MG63 (cell line): ENCODE measurements at regions not wholly inside any gene's neighbourhood (a gene's known extent, or its start where the extent isn't known, plus 50 kb on each side); places are given as distances from the start of the nearest gene placed in this dataset.

ENCODE experiments used
- DNase-seq: peaks from one replicate; pipeline ENCODE4 v3.0.0-alpha.2; 2020
- H3K27me3 ChIP-seq: fragments of 250-450 bp; sonication (Bioruptor Pico); 2 replicates; pipeline ENCODE4 v1.5.1; 2020; ENCODE audit warnings: mild to moderate bottlenecking, moderate library complexity
- H3K36me3 ChIP-seq: fragments of 250-450 bp; sonication (Bioruptor Pico); 2 replicates; pipeline ENCODE4 v1.5.1; 2020; ENCODE audit warnings: mild to moderate bottlenecking, moderate library complexity
- H3K4me3 ChIP-seq: fragments of 250-450 bp; sonication (Bioruptor Pico); 2 replicates; pipeline ENCODE4 v1.5.1; 2020; ENCODE audit warnings: mild to moderate bottlenecking, moderate library complexity
- H3K9me3 ChIP-seq: fragments of 250-450 bp; sonication (Bioruptor Pico); 2 replicates; pipeline ENCODE4 v1.5.1; 2020; ENCODE audit warnings: mild to moderate bottlenecking, moderate library complexity

DNA sequence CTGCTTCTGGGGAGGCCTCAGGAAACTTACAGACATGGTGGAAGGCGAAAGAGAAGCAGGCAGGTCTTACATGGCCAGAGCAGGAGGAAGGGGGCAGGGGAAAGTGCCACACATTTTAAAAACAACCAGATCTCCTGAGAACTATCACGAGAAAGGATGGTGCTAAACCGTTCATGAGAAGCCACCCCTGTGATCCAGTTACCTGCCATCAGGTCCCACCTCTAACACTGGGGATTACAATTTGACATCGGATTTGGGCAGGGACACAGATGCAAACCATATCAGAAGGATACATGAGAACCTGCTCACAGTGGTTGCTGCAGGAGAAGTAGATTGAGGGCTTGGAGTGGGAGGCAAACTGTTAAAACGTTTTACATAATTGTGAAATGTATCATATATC, 152.2 kb downstream of the ADAMTS15 start:
- Histone ChIP-seq H3K4me3 (no peak overlapping the region), H3K9me3 (no peaks in the 10 kb centered on the region), H3K36me3 (no peaks in the 10 kb centered on the region), H3K27me3 (no peaks in the 10 kb centered on the region)
- no peak for DNase-seq

DNA sequence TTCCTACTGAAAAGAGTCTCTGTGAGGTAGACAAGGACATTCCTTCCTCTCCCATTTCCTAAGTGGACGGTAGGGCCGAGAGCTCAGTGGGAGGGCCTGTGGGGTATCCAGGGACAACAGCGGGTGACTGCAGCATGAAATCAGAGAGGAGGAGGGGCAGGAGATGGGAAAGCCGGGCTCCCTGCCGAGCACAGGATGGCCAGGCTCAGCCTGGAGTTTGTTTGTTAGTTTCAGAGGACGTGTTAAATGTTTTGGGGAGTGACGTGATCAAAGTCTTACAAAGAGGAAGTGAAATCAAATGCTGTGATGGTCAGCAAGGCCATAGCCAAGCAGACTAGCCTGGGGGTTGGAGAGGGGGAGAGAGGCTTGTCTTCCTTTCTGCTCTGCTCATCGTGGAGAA, 152.7 kb downstream of the ADAMTS15 start:
- Histone ChIP-seq H3K27me3 (no peaks in the 10 kb centered on the region), H3K36me3 (no peaks in the 10 kb centered on the region), H3K9me3 (no peaks in the 10 kb centered on the region), H3K4me3 (no peak overlapping the region)
- no peak for DNase-seq

DNA sequence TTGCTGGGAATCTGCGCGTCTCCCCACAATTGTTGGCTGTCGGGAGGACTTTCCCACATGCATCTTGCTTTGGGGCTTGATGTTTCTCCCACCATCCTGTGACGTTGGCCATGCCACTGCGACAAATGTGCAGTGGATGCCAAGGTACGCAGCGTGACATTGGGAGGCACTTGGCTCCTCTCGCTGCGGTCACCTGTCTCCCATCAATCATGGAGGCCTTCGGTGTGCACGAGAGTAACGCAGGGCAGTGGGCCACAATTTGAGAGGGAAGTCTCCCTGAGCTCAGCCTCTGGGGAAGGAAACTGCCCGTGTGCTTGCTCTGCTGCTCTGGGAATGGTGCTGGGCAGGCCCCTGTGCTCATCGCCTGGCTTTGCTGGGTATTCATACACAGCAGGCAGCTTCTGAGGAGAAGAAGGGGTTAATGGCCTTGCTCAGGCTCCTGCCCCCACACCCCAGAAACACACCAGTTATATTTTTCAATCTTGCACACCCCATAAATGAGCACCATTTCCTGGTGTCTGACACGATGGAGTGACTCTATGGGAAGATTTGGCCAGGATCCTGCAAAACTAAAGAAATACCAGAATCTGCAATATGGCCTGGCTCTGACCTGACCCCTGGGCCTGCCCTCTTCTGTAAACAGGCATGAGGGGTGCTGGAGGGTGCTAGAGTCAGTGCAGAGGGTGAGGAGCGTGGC, 153.5 kb downstream of the ADAMTS15 start:
- DNase-seq, result no peak
- Histone ChIP-seq H3K27me3 (no peaks in the 10 kb centered on the region), H3K4me3 (no peak overlapping the region), H3K9me3 (no peaks in the 10 kb centered on the region), H3K36me3 (no peaks in the 10 kb centered on the region)

DNA sequence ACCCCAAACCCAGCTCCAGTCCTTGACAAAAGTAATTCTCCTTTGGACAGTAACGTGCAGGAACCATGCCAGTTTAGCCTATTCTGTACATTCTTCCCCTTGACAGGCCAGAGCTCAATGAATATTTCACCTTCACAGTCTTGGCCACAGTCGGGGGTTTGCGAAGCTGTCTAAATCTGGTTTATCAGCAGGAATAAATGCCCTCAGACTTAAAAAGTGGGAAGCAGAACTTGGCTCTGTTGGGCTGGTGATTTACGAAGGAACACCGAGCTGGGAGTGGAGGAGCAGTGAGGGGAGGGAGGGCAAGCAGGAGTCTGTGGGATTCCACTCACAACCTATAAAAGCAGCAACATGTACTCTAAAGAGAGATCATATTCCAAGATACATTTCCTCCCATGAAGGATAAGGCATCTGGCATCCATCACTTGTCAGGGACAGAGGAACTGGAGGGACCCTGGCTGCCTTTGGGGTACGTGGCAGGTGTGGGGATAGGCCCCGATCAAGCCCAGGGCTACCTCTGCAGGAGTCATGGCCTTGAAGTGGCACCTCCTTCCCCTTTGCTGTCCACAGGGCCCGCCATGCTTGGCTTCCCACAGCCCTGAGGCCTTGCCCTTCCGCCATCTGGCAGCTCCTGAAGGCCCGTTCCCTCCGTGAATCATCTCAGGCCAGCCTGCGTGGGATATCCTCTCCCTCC, 154.3 kb downstream of the ADAMTS15 start:
- no peak for DNase-seq
- Histone ChIP-seq H3K4me3 (no peak overlapping the region), H3K9me3 (no peaks in the 10 kb centered on the region), H3K36me3 (no peaks in the 10 kb centered on the region), H3K27me3 (no peaks in the 10 kb centered on the region)

DNA sequence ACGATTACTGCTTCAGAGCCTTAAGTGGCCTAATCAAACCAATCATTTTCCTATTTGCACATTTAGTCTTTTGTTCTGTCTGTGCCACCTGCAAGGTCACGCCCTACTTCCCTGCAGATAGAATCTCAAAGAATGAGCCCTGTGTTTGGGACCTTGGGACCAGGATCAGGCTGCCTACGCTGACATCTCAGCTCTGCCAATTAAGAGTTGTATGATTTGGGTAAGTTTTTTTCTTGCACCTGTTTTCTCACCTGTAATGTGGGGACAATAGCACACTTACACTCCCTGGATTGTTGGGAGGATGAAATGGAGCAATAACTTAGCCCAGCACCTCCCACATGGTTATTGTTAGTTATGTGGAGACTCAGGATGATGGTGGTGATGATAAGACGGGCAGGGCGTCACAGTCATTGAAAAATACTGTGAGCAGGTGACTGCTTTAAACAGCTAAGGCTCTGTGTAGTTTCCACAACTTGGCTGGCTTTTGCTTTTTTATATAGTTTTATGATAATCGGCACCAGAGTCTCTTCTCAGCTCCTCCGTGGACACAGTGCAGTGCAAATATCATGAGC, 155.0 kb downstream of the ADAMTS15 start:
- H3K4me3 ChIP-seq, result no peak overlapping the region
- no peaks in the 10 kb centered on the region for H3K36me3 ChIP-seq
- H3K27me3 ChIP-seq, result no peaks in the 10 kb centered on the region
- DNase-seq, result no peak
- H3K9me3 ChIP-seq, result no peaks in the 10 kb centered on the region

DNA sequence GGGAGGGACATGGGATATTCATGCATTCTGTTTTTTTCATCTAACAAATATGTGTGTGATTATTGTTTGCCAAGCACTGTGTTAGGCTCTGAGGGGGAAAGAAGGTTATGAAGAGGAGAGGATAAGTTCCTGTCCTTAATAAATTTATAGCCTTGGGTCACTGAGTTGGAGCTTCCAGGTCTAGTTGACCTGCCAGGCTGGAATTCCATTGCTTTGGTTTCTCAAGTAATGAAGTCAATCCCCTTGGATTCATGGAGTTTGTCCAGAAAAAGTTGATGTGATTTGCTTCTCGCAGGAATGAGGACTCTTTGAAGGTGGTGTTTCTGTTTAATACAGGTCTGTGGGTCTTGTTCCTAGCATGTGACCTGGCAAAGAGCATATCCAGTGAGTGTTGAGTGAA, 156.2 kb downstream of the ADAMTS15 start:
- no peaks in the 10 kb centered on the region for H3K36me3 ChIP-seq
- H3K9me3 ChIP-seq, result no peaks in the 10 kb centered on the region
- no peak for DNase-seq
- no peak overlapping the region for H3K4me3 ChIP-seq
- no peaks in the 10 kb centered on the region for H3K27me3 ChIP-seq

DNA sequence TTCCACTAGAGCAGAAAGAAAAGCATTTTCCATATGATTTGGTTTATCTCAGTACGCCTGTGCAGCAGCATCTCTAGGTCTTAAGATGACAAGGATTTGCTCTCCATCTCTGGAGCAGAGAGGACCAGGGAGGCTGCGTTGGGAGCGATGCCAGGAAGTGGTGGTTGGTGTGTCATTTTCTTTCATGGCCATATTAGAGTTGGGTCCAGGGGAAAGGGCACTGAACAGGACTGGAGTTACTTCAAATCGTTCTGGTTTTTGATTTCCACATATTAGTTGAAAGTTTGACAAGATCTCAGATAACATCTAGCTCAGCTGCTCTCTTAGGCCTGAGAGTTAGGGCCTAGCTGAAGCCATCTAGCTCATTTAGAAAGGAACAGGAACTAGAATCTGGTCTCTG, 157.7 kb downstream of the ADAMTS15 start:
- H3K27me3 ChIP-seq, result no peaks in the 10 kb centered on the region
- no peaks in the 10 kb centered on the region for H3K9me3 ChIP-seq
- no peaks in the 10 kb centered on the region for H3K36me3 ChIP-seq
- no peak overlapping the region for H3K4me3 ChIP-seq
- no peak for DNase-seq

DNA sequence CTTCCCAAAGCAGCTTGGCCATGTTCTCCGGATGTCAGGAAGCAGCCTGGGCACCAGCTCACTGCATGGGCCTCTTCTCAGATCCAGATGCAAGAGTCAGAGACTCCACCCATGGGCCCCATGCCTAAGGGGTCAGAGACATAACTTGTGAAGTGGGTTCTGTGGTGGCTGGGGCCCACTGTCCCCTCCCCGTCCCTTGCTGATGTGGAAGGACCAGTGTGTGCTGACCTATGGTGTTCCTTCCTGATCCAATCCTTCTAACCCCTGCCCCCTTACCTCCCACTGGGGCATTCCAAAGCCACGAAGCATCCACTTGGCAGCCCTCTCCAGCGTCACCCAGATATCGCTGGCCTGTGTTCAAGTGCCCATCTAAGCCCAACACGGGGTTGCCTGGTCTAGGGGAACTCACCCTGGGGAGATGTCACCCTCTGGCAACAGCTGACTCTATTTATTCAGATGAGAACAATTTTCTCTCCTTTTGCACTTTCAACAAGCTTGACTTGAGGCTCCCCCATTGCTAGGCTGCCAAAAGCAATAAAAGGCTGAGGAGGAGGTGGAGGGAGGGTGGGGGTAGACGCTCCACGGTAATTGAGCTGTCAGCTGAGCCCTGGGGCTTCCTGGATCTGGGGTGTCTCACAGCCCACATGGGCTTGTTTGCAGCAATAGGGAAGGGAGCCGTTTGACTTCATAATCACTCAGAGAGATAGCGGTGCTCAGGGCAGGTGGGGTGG, 158.5 kb downstream of the ADAMTS15 start:
- DNase-seq, result peak; percentile 63
- Histone ChIP-seq H3K36me3 (no peaks in the 10 kb centered on the region), H3K27me3 (no peaks in the 10 kb centered on the region)

DNA sequence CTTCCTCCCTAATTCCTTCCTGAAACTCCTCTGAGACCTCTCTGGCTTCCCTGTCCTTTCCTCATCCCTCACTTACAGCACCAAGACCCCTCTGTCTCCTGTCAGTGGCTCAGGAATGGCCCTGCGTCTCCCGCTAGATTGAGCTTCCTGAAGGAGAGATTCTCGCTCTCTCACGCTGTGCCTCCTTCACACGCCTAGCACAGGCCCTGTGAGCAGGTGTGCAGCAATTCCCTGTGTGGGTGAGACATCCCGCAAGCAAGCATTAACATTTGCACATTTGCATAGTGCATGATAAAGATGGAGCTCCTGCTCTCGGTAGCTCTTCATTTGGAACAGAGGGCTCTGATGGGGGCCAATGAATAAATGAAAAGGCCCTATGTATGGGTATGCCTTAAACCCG, 159.8 kb downstream of the ADAMTS15 start:
- no peaks in the 10 kb centered on the region for H3K36me3 ChIP-seq
- DNase-seq, result no peak
- no peaks in the 10 kb centered on the region for H3K27me3 ChIP-seq
- no peak overlapping the region for H3K4me3 ChIP-seq
- no peaks in the 10 kb centered on the region for H3K9me3 ChIP-seq

More for the DNA sequence above, 158.5 kb downstream of the ADAMTS15 start:
- Histone ChIP-seq H3K9me3 (no peaks in the 10 kb centered on the region), H3K4me3 (no peak overlapping the region)

DNA sequence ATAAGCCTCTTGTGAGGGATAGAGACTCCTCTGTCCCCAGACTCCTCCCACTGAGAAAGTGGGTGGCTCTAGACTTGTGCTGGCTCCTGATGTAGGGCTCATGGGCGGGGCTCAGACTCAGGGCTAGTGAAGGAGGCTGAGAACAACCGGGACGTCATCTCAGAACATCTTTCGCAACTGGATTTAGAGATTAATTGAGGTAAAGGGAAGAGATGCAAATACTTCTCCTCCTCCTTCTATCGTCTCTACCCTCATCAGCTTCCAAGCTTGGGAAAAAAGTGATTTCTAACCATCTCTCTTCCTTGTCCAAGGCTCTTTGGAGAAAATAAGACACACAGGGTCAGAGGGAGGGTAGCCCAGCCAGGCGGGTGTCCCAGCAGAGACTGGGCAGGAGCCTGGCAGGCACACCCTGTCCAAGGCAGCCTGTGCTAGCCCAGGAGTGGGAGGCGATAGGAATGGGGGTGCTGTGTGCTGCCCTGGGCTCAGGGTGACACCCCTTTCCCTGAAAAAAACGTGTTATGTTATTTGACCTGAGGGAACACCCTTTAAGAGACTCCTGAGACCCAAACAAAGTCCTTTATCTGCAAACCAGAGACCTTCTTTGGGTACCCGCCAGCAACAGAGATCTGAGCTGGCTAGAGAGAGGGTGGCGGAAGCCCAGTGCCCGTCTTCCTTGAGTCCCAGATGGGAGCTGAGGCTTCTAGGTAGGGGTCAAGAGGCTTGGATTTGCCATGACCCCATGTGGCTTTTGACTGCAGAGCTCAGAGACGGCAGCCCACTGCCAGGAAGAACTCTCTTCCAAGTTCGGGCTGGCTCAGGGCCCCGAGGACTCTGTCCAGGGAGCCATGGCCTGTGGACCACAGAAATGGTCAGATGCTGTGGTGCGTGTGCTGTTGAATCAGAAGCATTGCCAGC, 160.9 kb downstream of the ADAMTS15 start:
- Histone ChIP-seq H3K36me3 (no peaks in the 10 kb centered on the region), H3K9me3 (no peaks in the 10 kb centered on the region), H3K4me3 (no peak overlapping the region), H3K27me3 (no peaks in the 10 kb centered on the region)
- peak; percentile 97 for DNase-seq

DNA sequence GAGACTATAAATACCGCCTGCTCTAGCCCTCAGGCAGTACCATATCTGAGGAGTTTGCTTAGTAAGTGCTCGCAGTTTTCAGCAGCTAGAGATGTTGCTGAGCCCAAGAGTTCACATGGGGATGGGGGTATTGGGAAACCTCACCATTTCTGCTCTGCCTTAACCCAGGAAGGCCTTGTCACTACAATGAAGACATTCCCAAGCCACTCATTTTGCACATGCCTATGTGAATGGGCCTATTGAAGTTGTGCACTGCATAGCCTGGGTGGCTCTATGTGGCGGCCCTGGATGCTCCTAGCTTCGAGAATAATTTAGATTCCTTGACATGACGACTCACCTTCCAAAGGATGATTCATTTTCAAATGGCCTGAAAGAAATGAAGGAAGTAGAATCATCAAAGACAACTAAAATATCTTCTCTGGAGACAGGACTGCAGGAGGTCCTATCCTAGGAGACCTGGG, 163.4 kb downstream of the ADAMTS15 start:
- H3K4me3 ChIP-seq, result no peak overlapping the region
- peak; percentile 42 for DNase-seq

DNA sequence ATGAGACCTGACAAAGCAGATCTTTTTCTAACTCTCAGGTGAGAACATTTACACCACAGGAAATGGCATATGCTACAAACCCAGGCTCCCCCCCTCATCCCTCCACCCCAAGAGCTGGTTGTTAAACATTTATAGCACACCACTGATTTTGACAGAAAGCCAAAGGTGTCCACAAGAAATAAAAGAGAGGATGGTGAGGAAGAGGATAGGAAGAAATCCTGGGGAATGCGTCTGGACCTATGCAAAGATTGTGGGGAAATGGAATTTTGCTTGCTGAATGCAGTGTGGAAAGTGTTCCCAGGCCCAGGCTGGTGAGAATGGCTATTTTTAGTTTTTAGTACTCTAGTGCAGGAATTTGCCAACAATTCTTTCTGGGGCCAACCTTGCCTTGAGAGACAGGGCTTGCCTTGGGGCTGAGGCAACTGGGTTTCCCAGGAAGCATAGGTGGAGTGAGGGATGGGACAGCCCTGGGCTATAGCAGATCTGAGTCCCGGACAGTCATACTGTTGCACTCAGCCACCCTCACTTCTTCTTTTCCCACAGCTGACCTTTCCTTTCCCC, 163.9 kb downstream of the ADAMTS15 start:
- no peaks in the 10 kb centered on the region for H3K9me3 ChIP-seq
- no peak for DNase-seq
- no peaks in the 10 kb centered on the region for H3K36me3 ChIP-seq
- no peaks in the 10 kb centered on the region for H3K27me3 ChIP-seq
- no peak overlapping the region for H3K4me3 ChIP-seq

More for the DNA sequence above, 163.4 kb downstream of the ADAMTS15 start:
- Histone ChIP-seq H3K27me3 (no peaks in the 10 kb centered on the region), H3K9me3 (no peaks in the 10 kb centered on the region), H3K36me3 (no peaks in the 10 kb centered on the region)

DNA sequence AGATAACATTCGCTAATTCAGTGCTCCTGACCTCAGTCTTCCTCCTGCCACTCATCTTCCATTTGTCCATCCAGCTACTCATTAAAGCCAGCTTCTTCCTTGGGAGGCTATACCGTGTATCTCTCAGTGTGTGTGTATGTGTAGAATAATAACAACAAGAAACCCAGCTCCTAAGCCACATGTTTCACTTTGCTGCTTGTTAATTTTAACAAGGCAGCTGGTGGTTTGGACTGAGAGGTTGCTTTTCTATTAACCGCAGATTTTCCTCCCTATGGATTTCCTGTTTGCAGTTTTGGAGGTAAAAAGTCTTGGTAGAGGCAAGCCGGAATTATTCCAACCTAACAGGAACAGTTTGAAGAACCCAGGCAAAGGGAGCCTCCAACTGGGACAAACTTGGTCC, 165.0 kb downstream of the ADAMTS15 start:
- Histone ChIP-seq H3K27me3 (no peaks in the 10 kb centered on the region), H3K9me3 (no peaks in the 10 kb centered on the region), H3K4me3 (no peak overlapping the region), H3K36me3 (no peaks in the 10 kb centered on the region)
- no peak for DNase-seq

DNA sequence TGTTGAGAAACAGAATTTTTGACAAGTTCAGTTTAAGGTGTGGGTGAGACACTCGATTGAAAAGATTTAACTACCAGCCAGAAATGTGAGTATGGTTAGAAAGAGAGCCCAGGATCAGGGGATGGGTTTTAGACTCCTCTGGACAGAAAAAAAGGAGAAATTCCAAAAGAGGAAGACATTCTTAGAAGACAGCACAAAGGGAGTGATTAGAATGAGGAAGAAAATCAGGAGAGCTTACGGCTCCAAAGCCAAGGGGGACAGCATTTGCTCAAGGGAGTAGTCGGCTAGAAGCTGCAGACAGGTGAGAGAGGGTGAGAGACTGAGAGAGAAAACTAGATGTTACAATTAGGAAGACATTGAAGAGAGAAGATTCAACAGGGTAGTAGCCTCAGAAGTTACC, 166.1 kb downstream of the ADAMTS15 start:
- Histone ChIP-seq H3K4me3 (no peak overlapping the region), H3K9me3 (no peaks in the 10 kb centered on the region), H3K36me3 (no peaks in the 10 kb centered on the region), H3K27me3 (no peaks in the 10 kb centered on the region)
- no peak for DNase-seq

DNA sequence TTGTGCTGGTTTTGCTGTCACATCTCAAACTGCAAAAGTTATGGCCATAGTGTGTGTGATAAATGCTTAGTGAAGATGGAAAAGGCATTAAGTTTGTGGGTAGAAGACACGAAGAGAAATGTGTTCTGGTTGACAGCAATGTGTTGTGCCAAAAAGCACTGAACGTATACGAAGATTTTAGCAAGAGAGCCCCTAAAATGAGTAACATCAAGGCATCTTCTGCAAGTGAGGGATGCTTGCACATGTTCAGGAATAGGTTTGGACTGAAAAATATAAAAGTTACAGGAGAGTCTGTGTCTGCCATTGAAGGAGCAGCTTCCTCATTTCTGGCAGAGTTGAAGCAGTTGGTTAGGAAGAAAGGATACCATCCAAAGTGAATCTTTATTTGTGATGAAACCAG, 167.1 kb downstream of the ADAMTS15 start:
- Histone ChIP-seq H3K9me3 (no peaks in the 10 kb centered on the region), H3K36me3 (no peaks in the 10 kb centered on the region), H3K4me3 (no peak overlapping the region), H3K27me3 (no peaks in the 10 kb centered on the region)
- no peak for DNase-seq

DNA sequence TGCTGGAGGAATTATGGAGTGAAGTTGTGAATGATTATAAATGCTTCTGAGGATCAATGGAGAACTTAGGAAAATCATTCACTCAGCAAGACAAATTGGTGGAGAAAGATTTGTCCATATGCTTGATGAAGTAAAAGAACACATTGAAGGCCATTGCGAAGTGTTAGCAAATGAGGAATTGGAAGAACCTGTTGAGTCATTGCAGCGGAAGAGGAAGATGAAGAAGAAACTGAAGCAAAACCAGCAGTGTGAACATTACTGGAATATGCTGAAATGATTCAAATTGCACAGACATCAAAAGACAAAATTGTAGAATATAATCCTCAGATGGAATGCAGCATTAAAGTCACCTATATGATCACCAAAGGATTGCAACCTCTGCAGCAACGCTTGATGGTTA, 168.1 kb downstream of the ADAMTS15 start:
- no peaks in the 10 kb centered on the region for H3K9me3 ChIP-seq
- no peak for DNase-seq
- H3K36me3 ChIP-seq, result no peaks in the 10 kb centered on the region
- no peaks in the 10 kb centered on the region for H3K27me3 ChIP-seq
- no peak overlapping the region for H3K4me3 ChIP-seq
